GM19468 (cell line): ENCODE measurements at regions not wholly inside any gene's neighbourhood (a gene's known extent, or its start where the extent isn't known, plus 50 kb on each side); places are given as distances from the start of the nearest gene placed in this dataset.

Source experiments
- ATAC-seq: cut with Tn5 transposase; IDR thresholded peaks from one replicate; pipeline ENCODE4 v1.9.1; 2021; ENCODE audit warnings: mild to moderate bottlenecking, moderate library complexity, moderate number of reproducible peaks; ENCODE audit not compliant: unreplicated experiment; ENCODE audit errors: extremely low read depth

- no peak for ATAC-seq
These were observed 721.4 kb upstream of the MEF2C start for GRCh38 chr5:89604342-89604741.

GRCh38 chr5:89601880-89602279 is 718.9 kb upstream of the MEF2C start:
- no peak for ATAC-seq

DNA sequence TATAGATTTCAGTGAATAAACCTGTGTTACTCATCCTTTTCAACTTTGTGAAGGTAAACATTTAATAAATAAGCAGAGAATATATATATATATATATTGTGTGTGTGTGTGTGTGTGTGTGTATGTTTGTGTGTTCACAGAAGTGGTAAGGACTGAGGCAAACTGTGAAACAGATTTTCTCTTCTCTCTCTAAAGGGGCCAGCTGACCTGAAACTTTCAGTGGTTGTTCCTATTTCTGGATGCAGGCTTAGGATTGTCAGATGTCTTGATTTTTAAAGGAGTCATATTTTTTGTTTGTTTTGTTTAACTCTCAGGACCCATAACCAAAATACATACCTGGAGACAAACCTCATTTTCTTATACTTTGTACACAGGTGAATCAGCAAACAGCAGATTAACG is 714.9 kb upstream of the MEF2C start:
- no peak for ATAC-seq

- no peak for ATAC-seq
These were observed 713.8 kb upstream of the MEF2C start for GRCh38 chr5:89596821-89597220.

DNA sequence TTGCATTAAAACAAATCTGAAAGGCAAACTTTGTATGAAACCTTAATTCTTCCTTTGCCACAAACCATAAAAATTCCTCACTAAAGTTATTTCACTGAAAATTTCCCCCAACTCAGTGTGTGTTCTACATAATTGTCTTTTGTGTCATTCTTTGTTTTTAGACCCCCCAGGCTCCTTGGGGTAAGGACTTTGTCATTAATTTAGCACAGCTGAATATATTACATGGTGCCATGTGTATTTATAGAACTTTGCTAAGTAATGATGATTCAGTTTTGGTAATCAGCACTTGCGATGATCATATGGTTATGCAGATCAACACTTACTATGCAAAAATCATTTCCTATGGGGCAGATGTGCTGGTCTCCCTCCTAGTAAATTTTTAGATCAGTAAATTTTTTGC is 712.1 kb upstream of the MEF2C start:
- ATAC-seq: no peak

GRCh38 chr5:89584339-89584956 is 701.5 kb upstream of the MEF2C start:
- ATAC-seq: no peak

DNA sequence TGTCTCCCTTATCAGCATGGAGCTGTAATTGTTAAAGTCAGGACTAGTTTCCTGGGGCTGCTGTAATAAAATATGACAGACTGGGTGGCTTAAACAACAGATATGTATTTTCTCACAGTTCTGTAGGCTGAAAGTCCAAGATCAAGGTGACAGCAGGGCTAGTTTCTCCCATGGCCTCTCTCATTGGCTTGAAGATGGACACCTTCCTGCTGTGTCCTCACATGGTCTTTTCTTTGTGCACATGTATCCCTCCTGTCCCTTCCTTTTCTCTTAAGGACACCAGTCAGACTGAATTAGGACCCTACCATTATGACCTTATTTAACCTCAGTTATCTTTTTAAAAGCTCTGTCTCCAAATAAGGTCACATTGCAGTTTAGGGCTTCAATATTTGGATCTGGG is 700.5 kb upstream of the MEF2C start:
- ATAC-seq: no peak

DNA sequence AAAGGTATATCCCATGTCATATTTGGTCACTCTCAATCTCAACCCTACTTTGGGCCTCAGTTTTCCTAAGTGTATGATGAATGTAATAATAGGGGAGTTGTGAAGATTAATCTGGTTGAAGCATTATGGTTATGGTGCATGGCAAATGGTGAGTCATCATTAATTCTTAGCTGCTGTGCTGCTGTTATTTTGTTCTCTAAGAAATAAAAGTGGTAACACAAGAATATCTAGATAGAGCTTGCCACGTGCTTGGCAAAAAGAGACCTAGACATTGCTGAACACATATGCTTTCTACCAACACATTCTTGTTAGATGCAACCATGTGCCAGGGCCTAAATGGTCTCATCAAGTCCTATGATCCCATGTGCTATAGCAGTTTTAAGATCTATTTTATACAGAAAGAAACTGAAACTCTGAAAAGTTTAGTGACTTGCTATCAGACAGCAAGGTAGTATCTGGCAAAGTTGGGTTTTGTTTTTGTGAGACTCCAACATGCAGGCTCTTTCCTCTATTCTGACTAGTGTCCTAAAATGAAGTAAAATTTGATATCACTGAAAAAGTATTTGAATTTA is 699.9 kb upstream of the MEF2C start:
- no peak for ATAC-seq

DNA sequence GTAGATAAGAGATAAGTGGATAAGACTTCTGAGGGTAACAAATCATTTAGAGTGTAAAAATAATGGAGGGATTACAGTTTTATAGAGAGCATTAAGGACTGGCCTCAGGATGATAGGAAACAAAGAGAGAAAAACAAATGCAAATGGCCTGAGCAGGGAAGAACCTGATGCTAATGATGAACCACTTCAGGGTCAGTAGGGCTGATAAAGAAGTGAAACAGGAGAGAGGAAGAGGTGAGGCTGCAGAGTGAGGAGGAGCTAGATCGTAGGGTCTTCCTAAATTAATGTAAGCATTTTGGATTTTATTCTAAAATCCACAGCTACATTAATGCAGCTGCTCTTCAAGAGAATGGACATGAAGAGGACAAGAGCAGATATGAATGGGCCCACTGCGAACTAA is 698.0 kb upstream of the MEF2C start:
- no peak for ATAC-seq

- no peak for ATAC-seq
These were observed 692.3 kb upstream of the MEF2C start for GRCh38 chr5:89575319-89575718.

- ATAC-seq: no peak
These were observed 690.4 kb upstream of the MEF2C start for GRCh38 chr5:89573345-89573744.

GRCh38 chr5:89572696-89573095 is 689.7 kb upstream of the MEF2C start:
- ATAC-seq: no peak

DNA sequence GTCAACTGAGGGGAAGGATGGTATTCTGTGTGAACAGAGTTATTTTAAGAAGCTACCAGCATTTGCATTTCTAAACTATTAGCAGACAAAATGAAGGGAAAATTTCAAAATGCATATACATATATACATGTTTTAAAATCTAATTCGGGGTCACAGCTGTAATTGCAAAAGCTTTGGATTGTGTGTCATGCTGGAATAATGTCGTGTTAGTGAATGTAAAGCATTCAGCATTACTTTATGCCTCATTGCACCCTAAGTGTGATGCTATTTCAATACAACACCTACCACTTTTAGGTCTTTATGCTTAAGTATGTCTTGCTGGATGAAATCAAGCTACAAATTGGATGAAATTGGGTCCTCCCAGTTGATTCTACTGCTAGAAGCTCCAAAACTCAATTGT is 687.6 kb upstream of the MEF2C start:
- no peak for ATAC-seq

GRCh38 chr5:89566340-89566739 is 683.4 kb upstream of the MEF2C start:
- ATAC-seq: no peak

- ATAC-seq: no peak
These were observed 677.7 kb upstream of the MEF2C start for GRCh38 chr5:89560696-89561095.

GRCh38 chr5:89556215-89556913 is 673.4 kb upstream of the MEF2C start:
- no peak for ATAC-seq

- no peak for ATAC-seq
These were observed 663.7 kb upstream of the MEF2C start for GRCh38 chr5:89546657-89547056.

- no peak for ATAC-seq
These were observed 662.6 kb upstream of the MEF2C start for GRCh38 chr5:89545626-89546025.

DNA sequence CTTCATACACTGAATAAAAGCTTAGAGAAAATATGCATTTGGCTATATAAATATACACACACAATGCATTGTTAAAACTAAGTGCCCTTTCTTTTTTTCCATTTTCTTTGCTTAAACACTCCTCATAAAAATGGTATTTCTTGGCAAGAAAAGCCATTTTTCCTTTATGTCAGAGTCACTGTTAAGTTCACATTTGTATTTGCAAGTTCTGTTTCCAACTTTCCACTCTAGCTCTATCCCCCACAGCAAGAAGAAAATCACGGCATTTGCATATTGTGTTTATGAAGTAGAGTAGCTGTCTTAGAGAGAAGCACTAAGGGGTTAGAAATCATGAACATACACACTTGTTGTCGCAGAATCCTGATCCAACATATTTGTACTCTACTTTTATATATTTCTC is 662.1 kb upstream of the MEF2C start:
- no peak for ATAC-seq

GRCh38 chr5:89542736-89543135 is 659.8 kb upstream of the MEF2C start:
- ATAC-seq: no peak

DNA sequence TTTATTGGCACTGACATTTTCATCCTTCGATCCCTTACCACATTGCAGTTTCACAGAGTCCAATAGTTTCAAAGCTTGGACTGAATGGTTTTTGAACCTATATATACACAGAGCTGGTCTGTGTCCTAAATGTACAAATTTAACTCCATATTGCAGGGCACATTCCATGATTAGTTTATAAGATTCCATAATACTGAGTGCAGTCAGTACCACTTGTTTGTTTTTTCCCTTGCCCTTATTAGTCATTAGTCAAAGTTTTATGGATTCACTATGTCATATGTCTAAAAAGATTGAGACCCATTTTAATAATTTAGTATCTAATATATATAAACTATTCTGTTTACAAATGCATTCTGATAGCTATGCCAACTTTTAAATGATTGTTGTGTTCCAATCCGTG is 654.8 kb upstream of the MEF2C start:
- ATAC-seq: no peak

- ATAC-seq: no peak
These were observed 653.0 kb upstream of the MEF2C start for GRCh38 chr5:89536020-89536419.
